NCI-H128 (cell line): ENCODE measurements at regions not wholly inside any gene's neighbourhood (a gene's known extent, or its start where the extent isn't known, plus 50 kb on each side); places are given as distances from the start of the nearest gene placed in this dataset.

ENCODE experiments used
- DNase-seq: peaks from one replicate; lab custom pipeline; 2025; ENCODE audit not compliant: unreplicated experiment; lab: John Stamatoyannopoulos, UW

DNA sequence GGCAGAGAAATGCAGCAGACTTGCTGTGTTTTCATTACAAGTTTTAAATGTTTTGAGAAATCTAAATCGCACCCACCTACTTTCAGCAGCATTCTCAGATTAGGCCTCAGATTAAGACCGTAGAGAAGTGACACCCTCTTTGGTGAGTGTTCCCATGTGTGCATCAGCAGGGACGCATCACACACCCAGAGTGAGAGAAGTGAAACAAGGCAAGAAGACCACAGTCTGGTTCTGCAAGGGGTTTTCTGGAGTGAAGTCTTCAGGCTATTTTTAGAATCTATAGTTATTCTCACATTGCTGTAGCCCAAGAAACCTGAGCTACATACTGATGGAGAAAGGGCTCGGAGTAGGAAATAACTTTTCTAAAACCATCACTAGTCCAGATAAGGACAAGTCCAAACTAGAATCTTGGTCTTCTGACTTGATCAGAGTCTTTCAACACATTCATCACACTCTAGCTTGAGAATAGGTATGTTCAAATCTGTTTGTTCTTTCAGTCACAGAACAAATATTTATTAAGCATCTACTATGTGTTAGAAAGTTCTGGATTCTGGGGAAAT, 1216.6 kb upstream of the PIK3C3 start:
- DNase-seq = no peak

DNA sequence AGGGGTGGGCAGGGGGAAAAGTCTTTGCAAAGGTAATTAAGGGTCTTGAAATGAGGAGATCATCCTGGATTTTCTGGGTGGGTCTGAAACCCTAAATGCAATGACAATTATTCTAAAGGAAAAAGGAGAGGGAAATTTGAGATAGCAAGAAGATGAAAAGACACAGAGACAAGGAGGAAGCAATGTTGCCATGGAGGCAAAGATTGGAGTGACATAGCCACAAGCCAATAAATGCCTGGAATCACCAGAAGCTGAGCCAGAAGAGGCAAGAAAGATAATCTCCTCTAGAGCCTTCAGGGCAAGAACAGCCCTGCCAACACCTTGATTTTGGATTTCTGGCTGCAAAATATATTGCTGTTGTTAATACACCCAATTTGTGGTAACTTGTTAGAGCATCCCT, 1246.3 kb upstream of the PIK3C3 start:
- no peak for DNase-seq

- no peak for DNase-seq
Measured at GRCh38 chr18:40707797-40708196, 1247.2 kb upstream of the PIK3C3 start.

DNA sequence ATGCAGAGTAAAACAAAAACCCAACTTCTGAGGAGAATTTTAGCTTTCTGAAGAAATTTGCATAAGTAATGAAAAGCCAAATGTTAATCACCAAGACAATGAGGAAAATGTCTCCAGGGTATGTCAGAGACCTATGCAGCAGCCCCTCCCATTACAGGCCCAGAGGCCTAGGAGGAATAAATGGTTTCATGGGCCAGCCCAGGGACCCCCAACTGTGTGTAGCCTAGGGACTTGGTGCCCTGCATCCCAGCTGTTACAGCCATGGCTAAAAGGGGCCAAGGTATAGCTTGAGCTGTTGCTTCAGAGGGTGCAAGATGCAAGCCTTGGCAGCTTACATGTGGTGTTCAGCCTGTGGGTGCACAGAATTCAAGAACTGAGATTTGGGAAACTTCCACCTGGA, 1256.9 kb upstream of the PIK3C3 start:
- no peak for DNase-seq

DNA sequence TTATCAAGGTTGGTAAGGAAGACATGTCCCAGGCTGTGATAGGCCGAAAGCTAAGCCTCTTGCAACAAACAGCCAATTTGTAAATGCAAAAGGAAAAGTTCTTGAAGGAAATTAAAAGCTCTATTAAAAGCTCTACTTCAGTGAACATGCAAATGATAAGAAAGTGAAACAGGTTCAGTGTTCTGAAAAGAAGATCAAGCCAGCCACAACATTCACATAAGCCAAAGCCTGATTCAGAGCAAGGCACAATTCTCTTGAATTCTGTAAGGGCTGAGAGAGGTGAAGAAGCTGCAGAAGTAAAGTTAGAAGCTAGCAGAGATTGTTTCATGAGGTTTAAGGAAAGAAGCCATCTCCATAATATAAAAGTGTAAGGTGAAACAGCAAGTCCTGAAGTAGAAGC, 1259.5 kb upstream of the PIK3C3 start:
- DNase-seq = no peak

- DNase-seq = no peak
Measured at GRCh38 chr18:40692871-40693270, 1262.2 kb upstream of the PIK3C3 start.

GRCh38 chr18:40690062-40690461, 1265.0 kb upstream of the PIK3C3 start:
- no peak for DNase-seq

GRCh38 chr18:40687399-40687798, 1267.6 kb upstream of the PIK3C3 start:
- no peak for DNase-seq

- DNase-seq = no peak
Measured at GRCh38 chr18:40686836-40687235, 1268.2 kb upstream of the PIK3C3 start.

- DNase-seq = no peak
Measured at GRCh38 chr18:40685219-40685618, 1269.8 kb upstream of the PIK3C3 start.

DNA sequence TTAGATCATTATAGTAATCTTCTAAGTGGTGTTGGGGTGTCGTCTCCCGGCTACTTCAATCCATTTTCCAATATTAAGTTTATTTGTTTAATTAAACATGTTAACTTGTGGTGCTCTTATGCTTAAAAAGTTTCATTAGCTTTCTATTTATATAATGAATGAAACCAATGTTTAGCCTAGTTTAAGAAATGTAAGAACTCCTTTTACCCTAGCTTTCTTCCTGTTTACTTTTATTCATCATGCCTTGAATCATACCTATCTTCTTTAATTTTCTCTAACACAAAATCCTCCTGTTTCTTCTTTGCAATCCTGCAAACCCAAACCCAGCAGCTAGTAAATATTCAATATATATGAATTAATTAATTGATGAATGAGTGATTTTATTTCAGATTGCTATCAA, 1276.7 kb upstream of the PIK3C3 start:
- no peak for DNase-seq

DNA sequence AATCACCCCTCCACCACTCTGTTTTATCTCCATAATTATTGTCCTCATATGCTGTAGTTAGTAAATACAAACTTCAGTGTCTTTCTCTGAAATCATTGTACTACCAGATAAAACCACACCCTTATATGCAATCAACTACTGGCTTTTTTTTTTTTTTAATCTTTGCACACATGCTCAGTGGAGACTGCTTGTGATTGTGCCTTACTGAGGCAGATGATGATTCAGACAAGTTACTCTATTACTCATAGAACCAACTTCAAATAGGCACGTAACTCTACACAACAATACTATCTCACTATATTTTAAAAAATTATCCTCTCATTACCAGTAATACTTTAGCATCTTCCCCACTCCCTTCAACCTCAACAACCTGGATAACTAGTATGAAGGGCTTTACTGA, 1278.4 kb upstream of the PIK3C3 start:
- no peak for DNase-seq

- DNase-seq = no peak
Measured at GRCh38 chr18:40673150-40673549, 1281.9 kb upstream of the PIK3C3 start.

DNA sequence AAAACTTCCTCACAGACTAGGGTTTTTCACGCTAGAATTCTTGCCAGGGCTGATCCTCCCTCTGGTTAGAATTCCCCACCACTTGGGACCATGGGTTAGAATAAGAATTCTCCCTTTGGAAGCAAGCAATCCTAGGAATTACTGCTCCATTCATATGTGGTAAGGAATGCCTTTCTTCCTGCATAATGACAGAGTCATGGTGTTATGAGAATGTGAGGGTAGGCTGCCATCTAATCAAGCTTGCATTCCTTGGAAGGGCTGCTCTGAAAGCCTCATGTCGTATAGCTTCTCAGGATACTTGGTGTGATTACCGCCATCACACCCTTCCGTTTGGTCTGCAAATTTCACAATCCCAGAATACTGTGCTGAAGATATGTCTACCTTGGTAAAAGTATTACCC, 1282.4 kb upstream of the PIK3C3 start:
- no peak for DNase-seq

DNA sequence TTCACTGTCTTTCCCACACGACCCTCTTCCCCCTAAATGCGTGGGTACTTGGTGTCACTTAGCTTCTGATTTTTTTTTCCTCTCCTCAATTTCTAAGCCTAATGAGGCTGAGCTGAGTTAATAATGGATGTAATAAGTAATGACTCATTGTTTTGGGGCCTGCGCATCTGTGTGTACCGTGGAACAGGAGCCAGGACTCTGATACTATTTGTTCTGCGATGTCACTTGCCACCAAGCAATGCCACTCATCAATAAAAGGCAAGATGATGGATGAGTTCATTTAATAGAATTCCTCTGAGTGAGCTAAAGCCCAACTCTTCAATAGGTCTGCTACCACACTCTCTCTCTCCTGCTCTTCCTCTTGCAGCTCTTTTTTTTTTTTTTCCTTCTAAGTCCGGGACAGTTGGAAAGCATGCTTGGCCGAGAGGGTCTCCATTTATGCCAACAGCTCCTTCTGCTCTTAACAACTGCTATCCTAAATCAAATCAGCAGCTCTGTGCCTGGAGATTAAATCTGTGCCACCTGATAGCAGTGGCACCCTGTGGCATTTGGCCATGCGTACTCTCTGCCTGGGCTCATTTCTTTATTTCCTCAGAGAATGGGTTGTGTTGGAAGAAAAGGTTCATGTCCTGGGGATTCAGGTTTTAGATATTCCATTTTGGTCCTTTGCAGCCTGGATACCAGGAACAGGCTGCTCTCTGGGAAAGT, 1284.2 kb upstream of the PIK3C3 start:
- no peak for DNase-seq

DNA sequence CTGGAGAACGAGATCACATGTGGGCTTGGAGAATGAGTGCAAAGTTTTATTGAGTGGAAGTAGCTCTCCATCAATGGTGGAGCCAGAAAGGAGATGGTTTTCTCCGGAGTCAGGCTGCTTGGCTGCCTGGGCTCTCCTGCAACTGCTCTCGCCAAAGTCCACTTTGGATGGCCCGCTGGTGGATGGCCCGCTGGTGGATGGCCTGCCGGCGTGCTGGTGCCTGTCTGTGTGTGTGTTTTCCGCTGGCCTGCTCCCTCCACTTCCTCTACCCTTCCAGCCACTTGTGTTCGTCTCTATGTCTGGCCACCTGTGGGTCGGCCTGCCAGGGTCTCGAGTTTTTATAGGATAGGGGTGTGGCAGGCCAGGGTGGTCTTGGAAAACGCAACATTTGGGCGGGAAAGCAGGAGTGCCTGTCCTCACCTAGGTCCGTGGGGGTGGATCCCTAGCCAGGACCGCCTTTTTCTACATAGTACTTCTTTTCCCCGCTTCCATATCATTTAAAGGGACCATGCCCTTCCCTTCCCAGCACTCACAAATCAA, 1292.1 kb upstream of the PIK3C3 start:
- DNase-seq = no peak

DNA sequence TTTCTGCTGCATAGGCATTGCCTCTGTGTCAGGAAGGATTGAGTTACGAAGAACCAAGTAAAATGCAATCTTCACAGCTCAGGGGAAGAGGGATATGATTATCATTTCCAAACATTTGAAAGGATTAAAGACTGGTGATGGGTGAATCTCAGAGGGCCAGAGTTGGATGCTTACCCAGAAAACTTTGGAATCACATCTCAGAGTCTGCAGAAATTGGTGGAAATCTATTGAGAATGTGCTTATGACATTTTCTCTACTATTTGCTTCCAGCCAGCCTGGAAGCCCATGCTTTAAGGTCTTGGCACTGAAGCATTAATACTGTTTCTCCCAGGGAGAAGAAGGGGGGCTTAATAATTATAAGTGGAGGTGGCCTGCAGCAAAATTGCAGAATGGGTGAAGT, 1301.4 kb upstream of the PIK3C3 start:
- DNase-seq = no peak

- no peak for DNase-seq
Measured at GRCh38 chr18:40652321-40652720, 1302.7 kb upstream of the PIK3C3 start.

DNA sequence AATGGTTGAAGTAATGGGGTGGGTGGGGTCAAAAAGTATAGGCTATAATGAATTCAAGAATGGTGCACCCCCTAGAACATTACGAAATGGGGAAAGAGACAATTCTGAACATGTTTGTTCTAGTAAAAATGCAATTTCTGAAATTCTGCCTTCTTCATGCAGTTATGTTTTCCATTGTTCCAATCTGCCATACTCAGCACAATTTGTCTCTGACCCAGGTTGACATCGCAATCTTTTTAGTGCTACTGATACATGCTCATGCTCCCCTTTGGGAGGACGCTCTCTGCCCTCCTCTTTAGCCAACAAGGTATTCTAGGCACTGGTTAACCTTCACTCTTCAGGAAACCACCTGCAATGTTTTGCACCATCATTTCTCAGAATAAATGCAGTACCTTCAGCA, 1303.9 kb upstream of the PIK3C3 start:
- no peak for DNase-seq

- no peak for DNase-seq
Measured at GRCh38 chr18:40642692-40643229, 1312.3 kb upstream of the PIK3C3 start.

DNA sequence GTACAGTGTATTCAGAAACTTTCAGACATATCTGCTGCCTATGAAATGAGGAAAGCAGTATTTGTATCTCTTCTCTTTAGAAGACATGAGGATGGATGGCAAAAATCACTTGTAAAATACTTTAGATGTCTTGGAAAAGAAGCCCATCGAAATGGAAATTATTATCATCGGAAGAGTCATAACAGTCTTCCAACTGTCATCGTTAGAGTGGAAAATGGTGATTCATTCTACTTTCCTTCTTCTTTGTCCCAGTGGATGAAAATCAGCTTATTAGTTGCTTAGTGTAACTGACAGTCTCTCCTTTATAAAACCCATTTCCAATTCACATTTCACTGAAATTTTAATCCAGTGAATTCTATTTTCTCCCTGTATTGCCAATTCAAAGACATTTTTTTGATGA, 1323.7 kb upstream of the PIK3C3 start:
- DNase-seq = no peak

GRCh38 chr18:40630496-40630895, 1324.5 kb upstream of the PIK3C3 start:
- no peak for DNase-seq

DNA sequence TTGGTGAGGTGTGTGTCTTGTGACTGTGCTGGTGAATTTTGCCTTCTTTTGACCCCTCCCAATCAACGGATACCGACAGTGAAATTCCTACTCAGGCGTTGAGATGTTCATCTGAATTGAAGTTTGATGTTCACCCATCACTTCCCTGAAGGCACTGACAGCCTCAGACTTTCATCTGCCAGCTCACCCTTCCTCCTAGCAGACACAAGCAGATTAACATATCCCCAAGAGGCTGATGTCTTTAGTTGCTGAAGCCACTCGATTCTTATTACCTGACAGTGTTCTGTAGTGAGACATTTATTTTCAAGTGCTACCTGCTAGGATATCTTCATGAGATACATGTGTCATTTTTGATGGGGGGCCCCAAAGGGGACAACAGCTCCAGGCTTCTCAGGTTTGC, 1330.1 kb upstream of the PIK3C3 start:
- no peak for DNase-seq
